ENCODE measurements at regions not wholly inside any gene's neighbourhood (a gene's known extent, or its start where the extent isn't known, plus 50 kb on each side); places are given as distances from the start of the nearest gene placed in this dataset.
A peak's percentile ranks its signal among the peaks of the same experiment; 100 is the strongest.

- H3K27ac ChIP-seq = no peak overlapping the region
- TF ChIP-seq ZFX (IDR thresholded peaks at IDR 0.05; ENCODE audit: borderline replicate concordance) (no peak), CTCF (IDR thresholded peaks at IDR 0.05) (no peak)
Measured at GRCh38 chr7:9752033-9752432, 1221.6 kb upstream of the PHF14 start.

- TF ChIP-seq ZFX (IDR thresholded peaks at IDR 0.05; ENCODE audit: borderline replicate concordance) (no peak), CTCF (IDR thresholded peaks at IDR 0.05) (no peak)
- 0 out of 2 replicates have a peak overlapping the region, but pooled peaks have one; percentile 1 for H3K27ac ChIP-seq
Measured at GRCh38 chr7:9761224-9761623, 1212.4 kb upstream of the PHF14 start.

GRCh38 chr7:9776900-9777299 is 1196.8 kb upstream of the PHF14 start:
- H3K27ac ChIP-seq = no peak overlapping the region
- TF ChIP-seq CTCF (IDR thresholded peaks at IDR 0.05) = no peak
- TF ChIP-seq ZFX (IDR thresholded peaks at IDR 0.05; ENCODE audit: borderline replicate concordance) = no peak

GRCh38 chr7:9778367-9778766 is 1195.3 kb upstream of the PHF14 start:
- no peak for TF ChIP-seq CTCF (IDR thresholded peaks at IDR 0.05)
- TF ChIP-seq ZFX (IDR thresholded peaks at IDR 0.05; ENCODE audit: borderline replicate concordance) = no peak
- no peak overlapping the region for H3K27ac ChIP-seq

GRCh38 chr7:9781710-9782109 is 1192.0 kb upstream of the PHF14 start:
- TF ChIP-seq ZFX (IDR thresholded peaks at IDR 0.05; ENCODE audit: borderline replicate concordance) (no peak), CTCF (IDR thresholded peaks at IDR 0.05) (no peak)
- no peak overlapping the region for H3K27ac ChIP-seq

GRCh38 chr7:9782275-9782674 is 1191.4 kb upstream of the PHF14 start:
- no peak for TF ChIP-seq CTCF (IDR thresholded peaks at IDR 0.05)
- no peak for TF ChIP-seq ZFX (IDR thresholded peaks at IDR 0.05; ENCODE audit: borderline replicate concordance)
- H3K27ac ChIP-seq = no peak overlapping the region

- no peak overlapping the region for H3K27ac ChIP-seq
- TF ChIP-seq CTCF (IDR thresholded peaks at IDR 0.05) (no peak), ZFX (IDR thresholded peaks at IDR 0.05; ENCODE audit: borderline replicate concordance) (no peak)
Measured at GRCh38 chr7:9785211-9785610, 1188.5 kb upstream of the PHF14 start.
